Endothelial cell of umbilical vein (primary cell): ENCODE measurements at regions not wholly inside any gene's neighbourhood (a gene's known extent, or its start where the extent isn't known, plus 50 kb on each side); places are given as distances from the start of the nearest gene placed in this dataset.

Experiments used
- BruUV-seq: library from RNA; stranded (reverse); fragments of 400-500 nt; replicated peaks from 2 replicates; lab custom pipeline; 2021; lab: Mats Ljungman, UMichigan
- CTCF ChIA-PET: fragments of 300-600, 350-600 bp; sonication (Branson Sonifier 250); formaldehyde crosslinking; loops from one replicate; lab custom pipeline; 2021; ENCODE audit warnings: antibody characterized with exemption, inconsistent platforms; lab: Charles Lee
- POLR2A ChIA-PET: fragments of 300-600, 350-600 bp; sonication (Branson Sonifier 250); formaldehyde crosslinking; loops from one replicate; lab custom pipeline; 2021; ENCODE audit warnings: antibody characterized with exemption, inconsistent platforms; lab: Charles Lee
- DNase-seq: peaks from one replicate; pipeline ENCODE4 v3.0.0-alpha.2; 2011; ENCODE audit warnings: low read depth, low spot score
- FAIRE-seq: peaks from 2 replicates; lab custom pipeline; 2011; peaks lifted over from hg19 to GRCh38; lab: Jason Lieb, UNC
- H2AFZ ChIP-seq: 2 replicates; pipeline ENCODE4 v1.6.0; 2012; ENCODE audit warnings: low read depth, low read length, control low read depth, inconsistent platforms
- H3K27ac ChIP-seq: 2 replicates; pipeline ENCODE4 v1.5.1; 2011; ENCODE audit warnings: low read depth, mild to moderate bottlenecking, control low read depth, low read length, moderate library complexity; ENCODE audit not compliant: insufficient read depth
- H3K27me3 ChIP-seq, 2 experiments: 2 replicates each; pipeline versions ENCODE4 v1.6.0 to v1.6.1; 2011; ENCODE audit warnings: low read length in 2 of 2, mixed read lengths in 1 of 2; ENCODE audit not compliant: control insufficient read depth in 2 of 2, insufficient read depth in 2 of 2
- H3K36me3 ChIP-seq, 2 experiments: 2 replicates in 1 of 2; 3 replicates in 1 of 2; pipeline ENCODE4 v1.5.1; 2011; ENCODE audit warnings: low read length in 2 of 2, mild to moderate bottlenecking in 1 of 2, moderate library complexity in 1 of 2; ENCODE audit not compliant: control insufficient read depth in 2 of 2, insufficient read depth in 2 of 2; ENCODE audit errors: extremely low read depth in 1 of 2
- H3K4me1 ChIP-seq: 3 replicates; pipeline ENCODE4 v1.5.1; 2011; ENCODE audit warnings: mild to moderate bottlenecking, low read length; ENCODE audit not compliant: control insufficient read depth, insufficient read depth; ENCODE audit errors: extremely low read depth
- H3K4me2 ChIP-seq: 2 replicates; pipeline ENCODE4 v1.6.1; 2011; ENCODE audit warnings: low read length, control low read depth, mixed read lengths; ENCODE audit not compliant: insufficient read depth
- H3K4me3 ChIP-seq, 3 experiments: fragments of 200-600 bp in 1 of 3; sonication (generic), shearing (Covaris generic) in 1 of 3; replicated peaks in 1 of 3; 2 replicates each; pipeline ENCODE4 v1.5.1; 2011 to 2016; ENCODE audit warnings: control low read depth in 3 of 3, low read length in 3 of 3, mild to moderate bottlenecking in 2 of 3, inconsistent platforms in 1 of 3, low read depth in 1 of 3, moderate library complexity in 1 of 3; ENCODE audit not compliant: insufficient read depth in 1 of 3
- H3K79me2 ChIP-seq: 2 replicates; pipeline ENCODE4 v1.6.0; 2012; ENCODE audit warnings: low read length, inconsistent platforms; ENCODE audit not compliant: control insufficient read depth, insufficient read depth
- H3K9ac ChIP-seq: replicated peaks from 2 replicates; pipeline ENCODE3; 2011; ENCODE audit warnings: low read length, control low read depth; ENCODE audit not compliant: insufficient read depth; ENCODE audit errors: extremely low read depth
- H3K9me1 ChIP-seq: replicated peaks from 3 replicates; pipeline ENCODE4 v1.6.0; 2011; ENCODE audit warnings: mild to moderate bottlenecking, low read length; ENCODE audit not compliant: control insufficient read depth, insufficient read depth; ENCODE audit errors: extremely low read depth
- H3K9me3 ChIP-seq: replicated peaks from 2 replicates; pipeline ENCODE4 v1.5.1; 2012; ENCODE audit warnings: low read length, inconsistent platforms; ENCODE audit not compliant: control insufficient read depth, insufficient read depth
- H4K20me1 ChIP-seq: replicated peaks from 2 replicates; pipeline ENCODE3; 2011; ENCODE audit warnings: mild to moderate bottlenecking, low read length; ENCODE audit not compliant: control insufficient read depth, insufficient read depth; ENCODE audit errors: extremely low read depth
- EZH2 ChIP-seq: IDR thresholded peaks from 2 replicates; pipeline ENCODE4 v1.6.1; 2012; ENCODE audit warnings: borderline replicate concordance, low read depth, mild to moderate bottlenecking, moderate library complexity, low read length, inconsistent platforms; ENCODE audit not compliant: severe bottlenecking
- FOS ChIP-seq: IDR thresholded peaks from 2 replicates; pipeline ENCODE4 v1.6.1; 2011; ENCODE audit warnings: mild to moderate bottlenecking, low read length, moderate library complexity, borderline replicate concordance; ENCODE audit not compliant: insufficient read depth
- GATA2 ChIP-seq: IDR thresholded peaks from 2 replicates; pipeline ENCODE4 v1.7.0; 2011; ENCODE audit warnings: low read depth, mild to moderate bottlenecking, moderate library complexity, mixed read lengths, low read length; ENCODE audit not compliant: insufficient read length, insufficient read depth
- JUN ChIP-seq: IDR thresholded peaks from 2 replicates; pipeline ENCODE4 v1.6.1; 2011; ENCODE audit warnings: borderline replicate concordance, low read depth; ENCODE audit not compliant: insufficient read length, insufficient read depth
- MAX ChIP-seq: IDR thresholded peaks from 2 replicates; pipeline ENCODE4 v1.6.1; 2011; ENCODE audit not compliant: insufficient read depth, insufficient read length
- MYC ChIP-seq: IDR thresholded peaks from one replicate; pipeline ENCODE4 v1.6.1; 2011; ENCODE audit warnings: mild to moderate bottlenecking, low read depth, low read length
- POLR2A ChIP-seq: IDR thresholded peaks from 2 replicates; pipeline ENCODE4 v1.6.1; 2012; ENCODE audit warnings: low read depth, mild to moderate bottlenecking, control low read depth, low read length
- POLR2AphosphoS5 ChIP-seq: IDR thresholded peaks from 2 replicates; pipeline ENCODE4 v1.6.1; 2012; ENCODE audit warnings: low read depth, mild to moderate bottlenecking, control low read depth, low read length, moderate library complexity; ENCODE audit not compliant: insufficient read depth
- dilution Hi-C: fragments of 300-500 bp; cut with MboI; formaldehyde crosslinking; loops from one replicate; pipeline ENCODE4 v1.15.0; 2019; ENCODE audit warnings: low sequenced_read_pairs; ENCODE audit not compliant: extremely low pct_ligation_motif_present
- intact Hi-C: fragments of 100-400 bp; cut with micrococcal nuclease; formaldehyde crosslinking; loops from one replicate; pipeline ENCODE4 v1.10.0; 2022
- TF ChIP-seq, protein P1 (sequence below), 2 donors: IDR thresholded peaks; 1 replicate in 1 of 2; 2 replicates in 1 of 2; pipeline ENCODE4 v1.5.1; 2011; ENCODE audit warnings: low read length in 2 of 2, mild to moderate bottlenecking in 2 of 2, moderate library complexity in 2 of 2, control low read depth in 1 of 2, inconsistent platforms in 1 of 2, low read depth in 1 of 2; ENCODE audit not compliant: insufficient read depth in 1 of 2; ENCODE audit errors: extremely low read depth in 1 of 2

DNA sequence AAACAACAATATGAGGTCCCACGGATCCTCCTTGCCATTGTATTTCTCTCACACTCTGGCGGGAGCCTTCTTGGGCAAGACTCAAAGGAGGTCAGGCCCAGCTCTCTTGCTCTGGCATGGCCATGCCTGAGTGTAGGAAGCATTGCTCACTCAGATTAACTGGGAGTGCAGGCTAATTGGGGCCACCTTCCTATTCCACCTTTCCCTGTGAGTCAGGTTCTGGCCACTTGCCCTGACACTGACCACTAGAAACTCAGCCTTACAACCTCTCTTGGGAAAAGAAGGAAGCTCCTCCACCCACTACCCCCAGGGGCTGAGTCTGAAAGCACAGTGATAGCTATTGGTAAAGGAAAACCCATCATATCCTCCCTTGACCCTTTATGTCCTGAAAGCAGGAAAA is 121.8 kb upstream of the NTM start:
- Histone ChIP-seq H3K9me3 (no peaks in the 10 kb centered on the region), H3K4me2 (no peak overlapping the region), H3K4me3 (no peak overlapping the region), H3K27me3 (no peaks in the 10 kb centered on the region), H3K4me1 (no peaks in the 10 kb centered on the region), H2AFZ (no peak overlapping the region), H3K79me2 (no peaks in the 10 kb centered on the region), H4K20me1 (no peaks in the 10 kb centered on the region), H3K27ac (no peak overlapping the region), H3K9ac (no peak overlapping the region), H3K36me3 (no peaks in the 10 kb centered on the region), H3K9me1 (no peaks in the 10 kb centered on the region)
- intact Hi-C loops (loop anchor here (5.0 kb wide), 1 partner anchor 424 kb away; no protein-coding TSS in a partner anchor), dilution Hi-C loops (no loop called here)
- FAIRE-seq (no peak), DNase-seq (no peak)
- no TSS peak for BruUV-seq
- POLR2A ChIA-PET, result no interaction called here
- TF ChIP-seq FOS, result no peak
- TF ChIP-seq POLR2A, result no peak
- no peak for TF ChIP-seq POLR2AphosphoS5
- no peak for TF ChIP-seq EZH2
- TF ChIP-seq JUN, result no peak
- no peak for TF ChIP-seq GATA2
- no peak for TF ChIP-seq MAX
- TF ChIP-seq MYC, result no peak
- TF ChIP-seq, protein P1, sequence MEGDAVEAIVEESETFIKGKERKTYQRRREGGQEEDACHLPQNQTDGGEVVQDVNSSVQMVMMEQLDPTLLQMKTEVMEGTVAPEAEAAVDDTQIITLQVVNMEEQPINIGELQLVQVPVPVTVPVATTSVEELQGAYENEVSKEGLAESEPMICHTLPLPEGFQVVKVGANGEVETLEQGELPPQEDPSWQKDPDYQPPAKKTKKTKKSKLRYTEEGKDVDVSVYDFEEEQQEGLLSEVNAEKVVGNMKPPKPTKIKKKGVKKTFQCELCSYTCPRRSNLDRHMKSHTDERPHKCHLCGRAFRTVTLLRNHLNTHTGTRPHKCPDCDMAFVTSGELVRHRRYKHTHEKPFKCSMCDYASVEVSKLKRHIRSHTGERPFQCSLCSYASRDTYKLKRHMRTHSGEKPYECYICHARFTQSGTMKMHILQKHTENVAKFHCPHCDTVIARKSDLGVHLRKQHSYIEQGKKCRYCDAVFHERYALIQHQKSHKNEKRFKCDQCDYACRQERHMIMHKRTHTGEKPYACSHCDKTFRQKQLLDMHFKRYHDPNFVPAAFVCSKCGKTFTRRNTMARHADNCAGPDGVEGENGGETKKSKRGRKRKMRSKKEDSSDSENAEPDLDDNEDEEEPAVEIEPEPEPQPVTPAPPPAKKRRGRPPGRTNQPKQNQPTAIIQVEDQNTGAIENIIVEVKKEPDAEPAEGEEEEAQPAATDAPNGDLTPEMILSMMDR (IDR thresholded peaks at IDR 0.05; ENCODE audit: extremely low read depth in 1 of 2, insufficient read depth in 1 of 2, low read depth in 1 of 2, low read length in 2 of 2), result no peak
- CTCF ChIA-PET, result no interaction called here
